Naive thymus-derived CD8-positive, alpha-beta T cell (primary cell): ENCODE measurements at regions not wholly inside any gene's neighbourhood (a gene's known extent, or its start where the extent isn't known, plus 50 kb on each side); places are given as distances from the start of the nearest gene placed in this dataset.
"Not testable (repeated sequence)": the region's sequence is repeated elsewhere in the genome, so short reads cannot be mapped to it uniquely, and the experiment has no call there.

ENCODE experiments used
- ATAC-seq, 2 donors: fragments of 150-1000 bp; cut with Tn5 transposase in 1 of 2; sonication (Bioruptor Pico), chemical (Tn5 transposase) in 1 of 2; 1 replicate in 1 of 2; 2 replicates in 1 of 2; pipeline ENCODE4 v1.10.0; 2021; ENCODE audit warnings: mild to moderate bottlenecking in 2 of 2, moderate library complexity in 2 of 2
- POLR2A ChIA-PET: fragments of 350-600 bp; sonication (Branson Sonifier 250); formaldehyde crosslinking; loops from one replicate; lab custom pipeline; 2021; ENCODE audit warnings: antibody characterized with exemption; lab: Charles Lee
- DNase-seq, 10 donors: peaks; one replicate each; pipeline versions ENCODE4 v3.0.0 to v3.0.0-alpha.2; 2020 to 2022
- H3K27ac Mint-ChIP-seq, 10 donors: one replicate each; pipeline ENCODE4 v1.8.0; 2020 to 2022; ENCODE audit warnings: mild to moderate bottlenecking in 10 of 10, mixed read lengths in 10 of 10, moderate library complexity in 4 of 10, inconsistent platforms in 1 of 10
- H3K27me3 Mint-ChIP-seq, 5 donors: one replicate each; pipeline ENCODE4 v1.8.0; 2021 to 2022; ENCODE audit warnings: mixed read lengths in 5 of 5
- H3K36me3 Mint-ChIP-seq, 3 donors: one replicate each; pipeline ENCODE4 v1.8.0; 2020 to 2022; ENCODE audit warnings: mixed read lengths in 3 of 3, mild to moderate bottlenecking in 2 of 3, inconsistent platforms in 1 of 3
- H3K4me1 Mint-ChIP-seq, 4 donors: one replicate each; pipeline ENCODE4 v1.8.0; 2021 to 2022; ENCODE audit warnings: mixed read lengths in 4 of 4
- H3K4me3 Mint-ChIP-seq, 10 donors: one replicate each; pipeline ENCODE4 v1.8.0; 2020 to 2022; ENCODE audit warnings: mild to moderate bottlenecking in 10 of 10, mixed read lengths in 10 of 10, moderate library complexity in 6 of 10, inconsistent platforms in 1 of 10
- H3K9me3 Mint-ChIP-seq, 9 donors: one replicate each; pipeline ENCODE4 v1.8.0; 2020 to 2022; ENCODE audit warnings: mixed read lengths in 9 of 9, mild to moderate bottlenecking in 3 of 9, inconsistent platforms in 1 of 9, moderate library complexity in 1 of 9

DNA sequence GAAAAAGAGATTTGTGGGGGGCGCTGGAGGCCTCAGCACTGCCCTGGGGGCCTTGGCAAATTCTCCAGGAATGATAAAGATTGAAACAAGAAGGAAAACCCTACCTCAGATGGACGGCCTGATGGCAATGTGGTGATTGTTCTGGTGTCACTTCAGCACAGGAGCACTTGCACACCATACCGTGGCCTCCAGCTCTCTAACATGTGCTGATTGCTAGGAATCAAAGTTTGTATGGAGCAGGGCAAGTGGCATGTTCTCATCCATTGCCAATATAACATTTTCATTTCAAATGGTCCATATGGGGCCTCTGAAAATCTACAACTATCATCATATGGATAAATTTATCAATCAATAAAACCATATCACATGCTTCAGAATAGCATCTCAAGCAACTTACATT lies 253.0 kb downstream of the DEPDC1B start:
- H3K4me3 Mint-ChIP-seq: no peak overlapping the region
- H3K27me3 Mint-ChIP-seq: peaks cover 0 to 5% (median 0%) of the 10 kb centered on the region in 5 donors
- no peaks in the 10 kb centered on the region for H3K36me3 Mint-ChIP-seq
- peaks cover 0 to 9% (median 2%) of the 10 kb centered on the region in 9 donors for H3K9me3 Mint-ChIP-seq
- H3K27ac Mint-ChIP-seq: no peak overlapping the region
- no peaks in the 10 kb centered on the region for H3K4me1 Mint-ChIP-seq
- POLR2A ChIA-PET: no interaction called here
- no peak for ATAC-seq
- no peak for DNase-seq

- no peak overlapping the region for H3K27ac Mint-ChIP-seq
- POLR2A ChIA-PET: no interaction called here
- no peaks in the 10 kb centered on the region for H3K36me3 Mint-ChIP-seq
- H3K4me1 Mint-ChIP-seq: no peaks in the 10 kb centered on the region
- ATAC-seq (no peak), DNase-seq (no peak)
- H3K9me3 Mint-ChIP-seq: peaks cover 0 to 9% (median 2%) of the 10 kb centered on the region in 9 donors
- no peak overlapping the region for H3K4me3 Mint-ChIP-seq
- H3K27me3 Mint-ChIP-seq: peaks cover 0 to 5% (median 0%) of the 10 kb centered on the region in 5 donors
Measured at GRCh38 chr5:60445921-60446320, 254.0 kb downstream of the DEPDC1B start.

GRCh38 chr5:60445427-60445826 lies 254.5 kb downstream of the DEPDC1B start:
- DNase-seq (no peak), ATAC-seq (no peak)
- H3K36me3 Mint-ChIP-seq: no peaks in the 10 kb centered on the region
- peaks cover 0 to 9% (median 4%) of the 10 kb centered on the region in 9 donors for H3K9me3 Mint-ChIP-seq
- no peak overlapping the region for H3K27ac Mint-ChIP-seq
- peaks cover 0 to 5% (median 0%) of the 10 kb centered on the region in 5 donors for H3K27me3 Mint-ChIP-seq
- H3K4me1 Mint-ChIP-seq: no peaks in the 10 kb centered on the region
- no peak overlapping the region for H3K4me3 Mint-ChIP-seq
- POLR2A ChIA-PET: no interaction called here

- DNase-seq (no peak), ATAC-seq (no peak)
- peaks cover 0 to 9% (median 5%) of the 10 kb centered on the region in 9 donors for H3K9me3 Mint-ChIP-seq
- H3K36me3 Mint-ChIP-seq: no peaks in the 10 kb centered on the region
- H3K27me3 Mint-ChIP-seq: peaks cover 0 to 7% (median 0%) of the 10 kb centered on the region in 5 donors
- no peak overlapping the region for H3K4me3 Mint-ChIP-seq
- POLR2A ChIA-PET: no interaction called here
- no peaks in the 10 kb centered on the region for H3K4me1 Mint-ChIP-seq
- H3K27ac Mint-ChIP-seq: no peak overlapping the region
Measured at GRCh38 chr5:60444661-60445360, 255.2 kb downstream of the DEPDC1B start.

GRCh38 chr5:60439552-60439951 lies 260.4 kb downstream of the DEPDC1B start:
- no peak overlapping the region for H3K27ac Mint-ChIP-seq
- H3K27me3 Mint-ChIP-seq: peaks cover 0 to 8% (median 0%) of the 10 kb centered on the region in 5 donors
- peaks cover 0 to 8% (median 0%) of the 10 kb centered on the region in 4 donors for H3K4me1 Mint-ChIP-seq
- POLR2A ChIA-PET: no interaction called here
- ATAC-seq (no peak), DNase-seq (no peak)
- H3K36me3 Mint-ChIP-seq: no peaks in the 10 kb centered on the region
- H3K9me3 Mint-ChIP-seq: peaks cover 0 to 10% (median 8%) of the 10 kb centered on the region in 9 donors
- H3K4me3 Mint-ChIP-seq: no peak overlapping the region

DNA sequence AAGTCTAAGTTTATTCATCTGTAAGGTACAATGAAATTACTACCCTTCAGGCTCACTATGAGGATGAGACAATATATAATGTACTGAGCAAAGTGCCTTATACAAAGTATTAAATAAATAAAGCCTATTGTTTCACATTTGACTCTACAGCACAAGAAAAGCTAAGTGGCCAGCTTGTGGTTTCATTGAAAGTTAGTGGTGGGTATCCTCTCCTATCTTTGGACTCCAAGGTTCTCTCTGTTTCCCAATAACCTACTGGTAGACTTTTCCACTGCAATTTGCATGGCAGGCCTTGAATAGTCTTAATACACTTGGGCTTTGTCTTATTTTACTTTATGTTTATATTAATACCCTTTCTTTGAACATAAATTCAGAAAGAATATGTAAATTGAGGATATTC lies 262.7 kb downstream of the DEPDC1B start:
- H3K9me3 Mint-ChIP-seq: peaks cover 0 to 12% (median 8%) of the 10 kb centered on the region in 9 donors
- POLR2A ChIA-PET: no interaction called here
- DNase-seq (no peak), ATAC-seq (no peak)
- no peaks in the 10 kb centered on the region for H3K36me3 Mint-ChIP-seq
- peaks cover 0 to 3% (median 0%) of the 10 kb centered on the region in 5 donors for H3K27me3 Mint-ChIP-seq
- H3K4me3 Mint-ChIP-seq: no peak overlapping the region
- peaks cover 0 to 8% (median 0%) of the 10 kb centered on the region in 4 donors for H3K4me1 Mint-ChIP-seq
- no peak overlapping the region for H3K27ac Mint-ChIP-seq

GRCh38 chr5:60436518-60436917 lies 263.4 kb downstream of the DEPDC1B start:
- no peak for ATAC-seq
- DNase-seq: no peak
- Mint-ChIP-seq H3K36me3 (no peaks in the 10 kb centered on the region), H3K27me3 (peaks cover 0 to 3% (median 0%) of the 10 kb centered on the region in 5 donors), H3K4me1 (peaks cover 0 to 8% (median 0%) of the 10 kb centered on the region in 4 donors), H3K4me3 (no peak overlapping the region), H3K27ac (no peak overlapping the region), H3K9me3 (peaks cover 0 to 14% (median 8%) of the 10 kb centered on the region in 9 donors)
- POLR2A ChIA-PET: no interaction called here

- no peak overlapping the region for H3K4me3 Mint-ChIP-seq
Measured at GRCh38 chr5:60435808-60436207, 264.2 kb downstream of the DEPDC1B start.

GRCh38 chr5:60426189-60426588 lies 273.8 kb downstream of the DEPDC1B start:
- POLR2A ChIA-PET, H3K27me3 Mint-ChIP-seq, H3K27ac Mint-ChIP-seq, H3K36me3 Mint-ChIP-seq, ATAC-seq, H3K4me1 Mint-ChIP-seq, DNase-seq, H3K4me3 Mint-ChIP-seq: not testable (repeated sequence)
- H3K9me3 Mint-ChIP-seq: peaks cover 0 to 27% (median 12%) of the 10 kb centered on the region in 9 donors

More at GRCh38 chr5:60435808-60436207, 264.2 kb downstream of the DEPDC1B start:
- Mint-ChIP-seq H3K36me3 (no peaks in the 10 kb centered on the region), H3K9me3 (peaks cover 0 to 14% (median 8%) of the 10 kb centered on the region in 9 donors), H3K4me1 (peaks cover 0 to 8% (median 0%) of the 10 kb centered on the region in 4 donors), H3K27ac (no peak overlapping the region), H3K27me3 (peaks cover 0 to 3% (median 0%) of the 10 kb centered on the region in 5 donors)
- POLR2A ChIA-PET: no interaction called here
- ATAC-seq: no peak
- DNase-seq: no peak

DNA sequence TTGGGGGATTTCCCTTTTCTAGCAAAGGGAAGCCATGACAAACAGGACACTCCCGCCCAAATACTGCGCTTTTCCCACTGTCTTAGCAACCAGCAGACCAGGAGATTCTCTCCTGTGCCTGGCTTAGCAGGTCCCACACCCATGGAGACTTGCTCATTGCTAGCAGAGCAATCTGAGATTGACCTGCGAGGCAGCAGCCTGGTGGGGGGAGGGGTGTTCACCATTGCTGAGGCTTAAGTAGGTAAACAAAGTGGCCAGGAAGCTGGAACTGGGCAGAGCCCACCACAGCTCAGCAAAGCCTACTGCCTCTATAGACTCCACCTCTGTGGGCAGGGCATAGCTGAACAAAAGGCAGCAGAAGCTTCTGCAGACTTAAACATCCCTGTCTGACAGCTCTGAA lies 279.2 kb downstream of the DEPDC1B start:
- ATAC-seq, DNase-seq, H3K36me3 Mint-ChIP-seq, H3K27ac Mint-ChIP-seq, H3K27me3 Mint-ChIP-seq, H3K4me3 Mint-ChIP-seq, H3K4me1 Mint-ChIP-seq, POLR2A ChIA-PET: not testable (repeated sequence)
- H3K9me3 Mint-ChIP-seq: peaks cover 0 to 36% (median 14%) of the 10 kb centered on the region in 9 donors

- no peak overlapping the region for H3K4me3 Mint-ChIP-seq
- peaks cover 0 to 10% (median 5%) of the 10 kb centered on the region in 4 donors for H3K4me1 Mint-ChIP-seq
- peaks cover 0 to 7% (median 4%) of the 10 kb centered on the region in 5 donors for H3K27me3 Mint-ChIP-seq
- DNase-seq: no peak
- peaks cover 0 to 21% (median 7%) of the 10 kb centered on the region in 9 donors for H3K9me3 Mint-ChIP-seq
- POLR2A ChIA-PET: no interaction called here
- no peaks in the 10 kb centered on the region for H3K36me3 Mint-ChIP-seq
- no peak for ATAC-seq
- H3K27ac Mint-ChIP-seq: no peak overlapping the region
Measured at GRCh38 chr5:60417500-60418181, 282.3 kb downstream of the DEPDC1B start.

DNA sequence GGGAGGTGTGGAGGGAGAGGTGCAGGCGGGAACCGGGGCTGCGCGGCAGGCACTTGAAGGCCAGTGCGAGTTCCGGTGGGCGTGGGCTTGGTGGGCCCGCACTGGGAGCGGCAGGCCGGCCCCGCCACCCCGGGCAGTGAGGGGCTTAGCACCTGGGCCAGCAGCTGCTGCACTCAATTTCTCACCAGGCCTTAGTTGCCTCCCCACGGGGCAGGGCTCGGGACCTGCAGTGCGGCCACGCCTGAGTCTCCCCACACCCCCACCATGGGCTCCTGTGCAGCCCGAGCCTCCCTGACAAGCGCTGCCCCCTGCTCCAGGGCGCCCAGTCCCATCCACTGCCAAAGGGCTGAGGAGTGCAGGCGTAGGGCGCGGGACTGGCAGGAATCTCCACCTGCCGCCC lies 284.5 kb downstream of the DEPDC1B start:
- POLR2A ChIA-PET: no interaction called here
- DNase-seq: no peak
- Mint-ChIP-seq H3K36me3 (no peaks in the 10 kb centered on the region), H3K4me3 (no peak overlapping the region), H3K27ac (no peak overlapping the region), H3K27me3 (peaks cover 0 to 7% (median 1%) of the 10 kb centered on the region in 5 donors), H3K4me1 (peaks cover 0 to 10% (median 5%) of the 10 kb centered on the region in 4 donors), H3K9me3 (peaks cover 0 to 14% (median 5%) of the 10 kb centered on the region in 9 donors)
- no peak for ATAC-seq

DNA sequence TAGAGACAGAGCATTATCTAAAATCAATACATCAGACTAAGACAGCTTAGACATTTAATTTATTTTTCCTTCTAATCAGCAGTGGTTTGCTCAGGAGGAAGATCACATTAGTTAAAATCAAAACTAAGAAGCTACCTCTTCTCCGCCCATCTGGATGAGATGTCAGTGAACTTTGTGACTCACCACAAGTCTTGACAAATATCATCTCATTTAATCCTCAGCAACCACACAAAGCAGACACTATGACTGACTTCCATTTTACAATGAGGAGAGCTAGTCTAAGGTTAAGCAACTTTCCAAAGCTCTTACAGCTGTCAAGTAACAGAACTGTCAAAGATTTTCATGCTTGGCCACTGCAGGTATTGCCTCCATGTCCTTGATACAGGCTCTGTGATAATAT lies 289.5 kb downstream of the DEPDC1B start:
- DNase-seq (no peak), ATAC-seq (no peak)
- no peaks in the 10 kb centered on the region for H3K36me3 Mint-ChIP-seq
- peaks cover 0 to 3% (median 0%) of the 10 kb centered on the region in 9 donors for H3K9me3 Mint-ChIP-seq
- POLR2A ChIA-PET: no interaction called here
- H3K27ac Mint-ChIP-seq: no peak overlapping the region
- peaks cover 0 to 2% (median 0%) of the 10 kb centered on the region in 5 donors for H3K27me3 Mint-ChIP-seq
- no peaks in the 10 kb centered on the region for H3K4me1 Mint-ChIP-seq
- H3K4me3 Mint-ChIP-seq: no peak overlapping the region
